NB4 (cell line): ENCODE measurements at regions not wholly inside any gene's neighbourhood (a gene's known extent, or its start where the extent isn't known, plus 50 kb on each side); places are given as distances from the start of the nearest gene placed in this dataset.

ENCODE experiments used
- DNase-seq: peaks from one replicate; pipeline ENCODE4 v3.0.0; 2010; ENCODE audit warnings: low read depth
- H3K4me3 ChIP-seq: one replicate; pipeline ENCODE4 v1.5.1; 2011; ENCODE audit warnings: mild to moderate bottlenecking, low read depth, low read length, moderate library complexity
- CTCF ChIP-seq: IDR thresholded peaks from one replicate; pipeline ENCODE4 v1.5.1; 2012; ENCODE audit warnings: low read depth, low read length
- MAX ChIP-seq: IDR thresholded peaks from 2 replicates; pipeline ENCODE4 v1.6.1; 2011; ENCODE audit warnings: low read depth, low read length
- MYC ChIP-seq: IDR thresholded peaks from 2 replicates; pipeline ENCODE4 v1.6.1; 2011; ENCODE audit warnings: low read depth, low read length
- POLR2A ChIP-seq: IDR thresholded peaks from 2 replicates; pipeline ENCODE4 v1.6.1; 2011; ENCODE audit warnings: mild to moderate bottlenecking; ENCODE audit not compliant: insufficient read length; ENCODE audit errors: extremely low read depth

GRCh38 chr2:156834431-156834830 is 398.3 kb downstream of the GPD2 start:
- H3K4me3 ChIP-seq = no peak overlapping the region
- no peak for DNase-seq
- TF ChIP-seq POLR2A (no peak), MAX (no peak), CTCF (no peak)

- no peak overlapping the region for H3K4me3 ChIP-seq
- no peak for DNase-seq
Observed at GRCh38 chr2:156837635-156838370, 401.6 kb downstream of the GPD2 start.

GRCh38 chr2:156841321-156841720 is 405.1 kb downstream of the GPD2 start:
- no peak for TF ChIP-seq CTCF
- DNase-seq = no peak
- H3K4me3 ChIP-seq = no peak overlapping the region

More at GRCh38 chr2:156837635-156838370, 401.6 kb downstream of the GPD2 start:
- TF ChIP-seq MAX (no peak), POLR2A (no peak), CTCF (no peak), MYC (no peak)

- no peak for DNase-seq
- no peak for TF ChIP-seq POLR2A
- TF ChIP-seq CTCF = no peak
- no peak for TF ChIP-seq MYC
- no peak for TF ChIP-seq MAX
- H3K4me3 ChIP-seq = no peak overlapping the region
Observed at GRCh38 chr2:156845806-156846558, 409.8 kb downstream of the GPD2 start.

GRCh38 chr2:156852210-156852609 is 405.3 kb upstream of the GALNT5 start:
- H3K4me3 ChIP-seq = no peak overlapping the region
- no peak for DNase-seq
- TF ChIP-seq MAX (no peak), POLR2A (no peak), MYC (no peak), CTCF (no peak)

- TF ChIP-seq POLR2A = no peak
- no peak for TF ChIP-seq CTCF
- no peak for TF ChIP-seq MAX
- no peak for TF ChIP-seq MYC
- DNase-seq = no peak
- H3K4me3 ChIP-seq = no peak overlapping the region
Observed at GRCh38 chr2:156852681-156853080, 404.8 kb upstream of the GALNT5 start.
